ENCODE measurements at regions not wholly inside any gene's neighbourhood (a gene's known extent, or its start where the extent isn't known, plus 50 kb on each side); places are given as distances from the start of the nearest gene placed in this dataset.

- no peak for TF ChIP-seq CTCF (IDR thresholded peaks at IDR 0.05)
- no peak for TF ChIP-seq POLR2A (IDR thresholded peaks at IDR 0.05)
- no peak for TF ChIP-seq EP300 (IDR thresholded peaks at IDR 0.05)
These were observed 165.2 kb upstream of the AUTS2 start for GRCh38 chr7:69433081-69433480.

Data from ovary (tissue), 3 donors.